Left hindlimb (tissue), 1 donor: ENCODE measurements at regions not wholly inside any gene's neighbourhood (a gene's known extent, or its start where the extent isn't known, plus 50 kb on each side); places are given as distances from the start of the nearest gene placed in this dataset.
"Not testable (repeated sequence)": the region's sequence is repeated elsewhere in the genome, so short reads cannot be mapped to it uniquely, and the experiment has no call there.

Experiments
- DNase-seq: peaks from one replicate; pipeline ENCODE4 v3.0.0-alpha.2; 2018

DNA sequence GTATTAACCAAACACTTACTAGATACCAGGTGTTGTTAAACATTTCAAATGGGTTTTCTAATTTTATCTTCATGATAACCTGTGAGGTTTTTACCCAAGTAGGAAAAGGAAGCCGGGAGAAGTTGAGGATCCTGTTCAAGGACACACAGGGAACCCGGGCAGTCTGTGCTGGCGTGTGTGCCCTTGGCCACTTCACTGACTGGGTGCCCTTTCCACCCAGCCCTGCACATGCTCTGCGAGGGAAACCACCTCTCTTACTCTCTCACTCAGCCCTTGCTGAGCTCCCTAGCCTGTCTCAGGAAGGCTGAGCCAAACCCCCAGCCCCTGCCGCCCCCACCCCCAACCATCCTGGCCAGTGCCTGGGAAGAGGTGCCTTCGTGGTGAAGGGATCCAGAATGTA, 51.8 kb downstream of the TEX44 start:
- DNase-seq, result no peak

DNA sequence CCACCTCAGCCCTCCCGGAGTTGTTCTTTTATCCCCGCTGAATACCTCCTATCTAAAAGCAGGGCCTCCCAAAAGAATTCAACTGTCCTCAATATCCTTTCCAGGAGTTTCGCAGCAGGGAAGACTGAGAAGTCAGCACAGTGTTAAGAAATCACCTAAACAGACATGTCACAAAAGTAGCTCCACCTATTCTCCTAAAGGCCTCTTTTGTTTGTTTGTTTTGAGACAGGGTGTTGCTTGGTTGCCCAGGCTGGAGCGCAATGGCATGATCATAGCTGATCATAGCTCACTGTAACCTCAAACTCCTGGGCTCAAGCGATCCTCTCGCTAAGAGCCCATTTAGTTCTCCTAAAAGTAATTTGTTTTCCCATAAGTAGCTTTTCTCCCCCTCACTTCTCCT, 53.8 kb downstream of the TEX44 start:
- no peak for DNase-seq

DNA sequence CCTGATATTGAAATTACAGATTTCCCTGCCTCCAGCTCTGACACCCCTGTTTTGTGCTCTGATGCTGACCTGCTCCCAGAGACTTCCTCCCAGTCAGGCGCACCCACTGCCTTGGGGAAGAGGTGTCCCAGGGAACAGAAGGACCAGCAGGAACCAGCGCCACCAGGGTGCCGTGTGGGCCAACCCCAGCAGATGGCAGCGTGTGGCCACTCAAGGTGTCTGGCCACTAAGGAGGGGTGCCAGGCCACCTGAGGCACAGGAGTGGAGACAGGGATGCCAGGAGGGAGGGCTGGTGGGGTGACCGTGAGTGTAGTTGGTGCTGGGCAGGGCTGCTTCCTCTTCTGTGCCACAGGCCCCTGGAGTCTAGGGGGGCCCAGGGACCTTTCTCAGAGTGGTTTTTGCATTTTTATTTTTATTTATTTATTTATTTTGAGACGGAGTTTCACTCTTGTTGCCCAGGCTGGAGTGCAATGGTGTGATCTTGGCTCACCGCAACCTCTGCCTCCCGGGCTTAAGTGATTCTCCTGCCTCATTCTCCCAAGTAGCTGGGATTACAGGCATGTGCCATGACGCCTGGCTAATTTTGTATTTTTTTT, 56.0 kb downstream of the TEX44 start:
- peak; percentile 62 for DNase-seq

DNA sequence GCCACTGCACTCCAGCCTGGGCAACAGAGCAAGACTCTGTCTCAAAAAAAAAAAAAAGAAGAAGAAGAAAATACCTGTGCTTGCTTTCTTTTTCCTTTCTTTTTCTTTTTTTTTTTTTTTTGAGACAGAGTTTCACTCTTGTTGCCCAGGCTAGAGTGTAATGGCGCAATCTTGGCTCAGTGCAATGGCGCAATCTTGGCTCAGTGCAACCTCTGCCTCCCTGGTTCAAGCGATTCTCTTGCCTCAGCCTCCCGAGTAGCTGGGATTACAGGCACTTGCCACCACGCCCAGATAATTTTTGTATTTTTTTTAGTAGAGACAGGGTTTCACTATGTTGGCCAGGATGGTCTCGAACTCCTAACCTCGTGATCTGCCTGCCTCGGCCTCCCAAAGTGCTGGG, 56.8 kb upstream of the PTMA start:
- DNase-seq, result not testable (repeated sequence)

DNA sequence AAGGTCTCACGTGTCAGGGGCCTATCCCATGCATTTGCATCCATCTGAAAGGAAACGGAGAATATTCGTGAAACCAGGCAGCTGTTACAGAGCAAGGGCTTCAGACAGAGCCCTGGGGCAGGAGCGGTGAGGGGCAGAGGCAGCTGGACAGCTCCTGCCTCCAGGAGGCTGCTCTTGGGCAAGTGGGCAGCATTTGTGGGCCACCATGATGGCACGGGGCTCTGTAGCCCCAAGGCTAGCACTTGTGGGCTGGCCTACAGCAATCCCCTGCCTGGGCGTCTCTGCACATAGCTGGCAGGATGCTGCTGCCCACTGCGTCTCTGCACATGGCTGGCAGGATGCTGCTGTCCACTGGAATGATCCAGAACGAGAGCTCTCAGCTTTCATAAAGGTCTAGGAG, 52.8 kb upstream of the PTMA start:
- no peak for DNase-seq

DNA sequence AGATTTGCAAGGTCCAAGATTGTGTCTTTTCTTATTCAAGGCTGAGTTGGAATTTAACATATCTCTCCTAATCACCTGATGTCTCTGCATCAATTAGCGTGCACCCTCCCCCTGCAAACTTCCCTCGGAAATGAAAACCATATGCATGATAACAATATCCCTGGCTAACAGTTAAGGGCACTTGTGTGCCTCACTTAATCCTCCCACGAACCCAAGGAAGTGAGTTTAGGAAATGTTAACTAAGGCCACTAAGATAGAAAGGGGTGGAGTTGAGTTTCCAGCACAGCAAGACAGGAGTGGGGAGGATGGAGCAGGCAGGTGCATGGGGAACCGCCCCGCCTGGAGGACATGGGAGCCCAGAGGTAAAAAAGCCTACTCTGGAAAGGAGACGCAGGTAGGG, 52.4 kb upstream of the PTMA start:
- no peak for DNase-seq
